Vagina (tissue), 2 donors: ENCODE measurements at regions not wholly inside any gene's neighbourhood (a gene's known extent, or its start where the extent isn't known, plus 50 kb on each side); places are given as distances from the start of the nearest gene placed in this dataset.

Experiments used
- CTCF ChIP-seq, 3 experiments: fragments of 450-650 bp in 2 of 3; fragments of 200-600 bp in 1 of 3; sonication (generic) in 1 of 3; IDR thresholded peaks; one replicate each; pipeline ENCODE4 v1.5.1; 2017 to 2019; ENCODE audit warnings: antibody characterized with exemption in 3 of 3, mild to moderate bottlenecking in 2 of 3, moderate library complexity in 2 of 3
- POLR2AphosphoS5 ChIP-seq, 2 donors: sonication (generic); formaldehyde crosslinking; IDR thresholded peaks; one replicate each; pipeline ENCODE4 v1.9.0; 2017; ENCODE audit warnings: antibody characterized with exemption in 2 of 2, mild to moderate bottlenecking in 2 of 2, low read depth in 1 of 2; ENCODE audit not compliant: insufficient read depth in 1 of 2

GRCh38 chr13:52932649-52933048 is 84.2 kb upstream of the PCDH8 start:
- TF ChIP-seq CTCF (IDR thresholded peaks at IDR 0.05): no peak
- no peak for TF ChIP-seq POLR2AphosphoS5 (IDR thresholded peaks at IDR 0.05; ENCODE audit: insufficient read depth in 1 of 2, low read depth in 1 of 2)
